PFSK-1 (cell line): ENCODE measurements at regions not wholly inside any gene's neighbourhood (a gene's known extent, or its start where the extent isn't known, plus 50 kb on each side); places are given as distances from the start of the nearest gene placed in this dataset.

Source experiments
- FOXP2 ChIP-seq: optimal IDR thresholded peaks from 2 replicates; pipeline ENCODE3; 2011; ENCODE audit warnings: borderline replicate concordance, control low read depth, inconsistent platforms; ENCODE audit not compliant: insufficient read depth; ENCODE audit errors: extremely low read length, extremely low read depth
- POLR2AphosphoS5 ChIP-seq: IDR thresholded peaks from 2 replicates; pipeline ENCODE4 v1.6.1; 2012; ENCODE audit warnings: low read depth, mild to moderate bottlenecking, control low read depth, low read length, moderate library complexity
- REST ChIP-seq, 2 experiments: IDR thresholded peaks; 2 replicates each; pipeline versions ENCODE4 v1.6.1 to v1.8.0; 2011 to 2012; ENCODE audit warnings: low read depth in 2 of 2, low read length in 2 of 2, control low read depth in 1 of 2, inconsistent platforms in 1 of 2, mild to moderate bottlenecking in 1 of 2, moderate library complexity in 1 of 2; ENCODE audit not compliant: insufficient read depth in 1 of 2
- SIN3A ChIP-seq: IDR thresholded peaks from 2 replicates; pipeline ENCODE4 v1.6.1; 2012; ENCODE audit warnings: mild to moderate bottlenecking, low read length, moderate library complexity, borderline replicate concordance; ENCODE audit not compliant: insufficient read depth
- TAF1 ChIP-seq: IDR thresholded peaks from 2 replicates; pipeline ENCODE4 v1.6.1; 2012; ENCODE audit warnings: low read length, control low read depth, borderline replicate concordance; ENCODE audit not compliant: insufficient read depth

DNA sequence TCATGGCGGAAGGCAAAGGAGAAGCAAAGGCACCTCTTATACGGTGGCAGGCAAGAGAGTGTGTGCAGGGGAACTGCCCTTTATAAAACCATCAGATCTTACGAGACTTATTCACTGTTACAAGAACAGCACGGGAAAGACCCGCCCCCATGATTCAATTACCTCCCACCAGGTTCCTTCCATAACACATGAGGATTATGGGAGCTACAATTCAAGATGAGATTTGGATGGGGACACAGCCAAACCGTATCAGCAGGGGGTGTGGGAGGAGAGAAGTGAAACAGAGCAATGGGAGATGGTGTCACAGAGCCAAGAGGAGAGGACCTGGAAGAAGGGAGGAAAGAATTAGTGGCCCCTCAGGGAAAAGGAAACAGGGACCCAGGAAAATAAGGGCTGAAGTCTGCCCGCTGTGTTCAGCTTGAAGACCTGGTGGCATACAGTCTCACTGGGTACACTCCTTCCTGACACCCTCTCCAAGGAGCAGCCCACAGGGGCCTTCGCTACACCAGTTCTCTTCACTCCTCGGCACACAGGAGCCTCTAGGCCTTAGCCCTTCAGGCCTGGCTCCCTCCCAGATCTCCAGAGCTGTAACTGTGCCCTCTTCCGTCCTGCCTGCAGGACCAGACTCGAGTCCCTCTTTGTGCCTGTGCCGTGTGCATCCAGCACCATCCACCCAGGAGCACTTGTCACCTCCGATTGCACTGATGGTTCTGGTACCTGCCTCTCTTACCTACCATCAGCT lies 262.1 kb downstream of the EIPR1 start:
- TF ChIP-seq SIN3A (no peak), TAF1 (no peak), FOXP2 (no peak), REST (IDR thresholded peaks at IDR 0.05; ENCODE audit: insufficient read depth in 1 of 2, low read depth in 2 of 2, low read length in 2 of 2) (no peak), POLR2AphosphoS5 (no peak)

- TF ChIP-seq POLR2AphosphoS5 (no peak), FOXP2 (no peak), SIN3A (no peak), TAF1 (no peak), REST (IDR thresholded peaks at IDR 0.05; ENCODE audit: insufficient read depth in 1 of 2, low read depth in 2 of 2, low read length in 2 of 2) (no peak)
These were observed 263.0 kb downstream of the EIPR1 start for GRCh38 chr2:3114406-3115185.

DNA sequence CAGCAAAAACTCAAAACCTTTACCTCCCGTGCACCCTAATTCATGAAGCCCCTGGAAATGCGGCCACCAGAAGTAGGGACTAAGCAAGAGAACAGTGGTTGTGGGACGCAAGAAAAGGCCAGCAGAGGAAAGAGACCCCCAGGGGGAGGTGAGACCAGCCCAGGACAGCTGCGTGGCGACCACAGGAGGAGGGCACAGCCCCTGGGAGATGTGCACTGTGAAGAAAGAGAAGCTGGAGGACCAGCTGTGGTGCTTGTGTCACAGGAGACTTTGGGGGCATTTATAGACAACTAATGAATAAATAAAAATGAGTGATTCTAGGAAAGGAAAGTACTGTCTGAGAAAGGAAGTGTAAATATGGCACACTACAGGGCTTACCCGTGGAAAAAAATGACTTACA lies 263.8 kb downstream of the EIPR1 start:
- TF ChIP-seq FOXP2 (no peak), REST (IDR thresholded peaks at IDR 0.05; ENCODE audit: insufficient read depth in 1 of 2, low read depth in 2 of 2, low read length in 2 of 2) (no peak), TAF1 (no peak), POLR2AphosphoS5 (no peak), SIN3A (no peak)

- TF ChIP-seq TAF1 (no peak), REST (IDR thresholded peaks at IDR 0.05; ENCODE audit: insufficient read depth in 1 of 2, low read depth in 2 of 2, low read length in 2 of 2) (no peak), FOXP2 (no peak), POLR2AphosphoS5 (no peak), SIN3A (no peak)
These were observed 264.5 kb downstream of the EIPR1 start for GRCh38 chr2:3113122-3113521.
